ENCODE measurements at regions not wholly inside any gene's neighbourhood (a gene's known extent, or its start where the extent isn't known, plus 50 kb on each side); places are given as distances from the start of the nearest gene placed in this dataset.
A peak's percentile ranks its signal among the peaks of the same experiment; 100 is the strongest.

DNA sequence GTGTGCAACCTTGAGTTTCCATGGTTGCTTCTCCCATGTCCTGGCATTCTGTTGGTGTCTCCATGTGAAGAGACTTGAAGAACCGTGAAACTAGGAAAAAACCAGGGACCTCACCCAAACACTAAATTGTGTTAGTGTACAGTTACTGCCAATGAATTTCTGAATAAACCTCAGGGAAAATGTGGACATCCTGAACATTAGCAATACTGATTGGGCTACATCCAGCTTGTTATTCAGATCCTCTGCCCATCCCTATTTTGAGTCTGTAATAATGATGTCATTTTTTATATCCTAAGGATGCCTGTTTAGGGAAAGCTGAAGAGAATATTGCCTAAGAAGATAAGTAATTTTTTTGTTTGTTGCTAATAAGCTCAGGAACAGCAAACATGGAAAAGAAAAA is 262.7 kb downstream of the TMA16 start:
- DNase-seq: no peak

DNA sequence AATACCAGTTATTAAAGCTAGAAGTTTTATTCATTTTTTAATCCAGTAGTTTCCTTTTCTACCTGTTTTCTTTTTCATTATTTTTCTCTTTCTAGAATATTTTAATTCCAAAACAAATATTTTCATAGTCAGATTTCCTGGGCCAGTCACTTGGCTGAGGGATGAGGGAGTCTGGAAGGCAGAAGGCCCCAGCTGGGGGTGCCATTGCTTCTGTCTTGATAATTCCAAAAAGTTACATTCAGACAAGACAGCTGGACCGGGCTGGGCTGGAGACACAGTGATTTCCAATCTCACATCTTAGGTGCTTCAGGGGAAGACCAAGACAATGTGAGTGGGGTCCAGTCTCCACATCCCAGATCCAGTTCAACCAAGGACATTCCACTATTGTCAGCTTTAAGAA is 263.5 kb downstream of the TMA16 start:
- peak in 3 of 56 donors; percentile 6 to 25 (median 8) for DNase-seq

DNA sequence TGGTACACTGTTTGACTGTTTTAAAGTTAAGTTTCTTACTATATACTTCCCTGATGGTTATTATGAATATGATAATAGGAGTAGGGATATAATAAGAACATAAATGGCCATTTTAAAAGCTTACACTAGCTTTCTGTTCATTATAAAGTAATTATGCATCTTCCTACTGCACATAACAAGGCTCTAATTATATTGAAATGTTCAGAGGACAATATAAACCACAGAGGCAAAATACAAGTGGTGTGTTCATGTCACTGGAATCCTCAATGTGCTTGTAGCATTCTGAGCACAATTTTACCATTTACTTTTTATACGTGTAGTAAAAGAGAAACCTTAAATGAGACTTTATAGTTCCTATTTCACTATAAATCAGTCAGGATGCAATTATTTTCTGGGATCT is 268.3 kb downstream of the TMA16 start:
- DNase-seq: no peak

DNA sequence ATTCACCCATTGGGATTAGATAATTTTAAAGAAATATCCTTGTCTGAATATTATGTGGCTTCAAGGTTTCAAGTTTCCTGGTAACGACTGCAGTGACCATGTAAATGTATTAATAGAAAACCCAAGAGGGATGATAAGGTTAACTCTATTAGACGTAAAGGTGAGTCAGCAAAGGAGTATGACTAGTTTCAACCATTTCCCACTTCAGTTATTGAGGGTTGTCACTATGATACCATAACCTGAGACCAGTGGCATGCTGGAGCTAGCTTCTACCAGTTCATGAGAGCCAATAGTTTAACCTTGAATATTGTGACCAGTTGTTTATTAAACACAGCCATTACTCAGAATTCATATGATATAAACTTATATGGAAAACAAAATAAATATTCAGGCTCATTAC is 270.1 kb downstream of the TMA16 start:
- no peak for DNase-seq

DNA sequence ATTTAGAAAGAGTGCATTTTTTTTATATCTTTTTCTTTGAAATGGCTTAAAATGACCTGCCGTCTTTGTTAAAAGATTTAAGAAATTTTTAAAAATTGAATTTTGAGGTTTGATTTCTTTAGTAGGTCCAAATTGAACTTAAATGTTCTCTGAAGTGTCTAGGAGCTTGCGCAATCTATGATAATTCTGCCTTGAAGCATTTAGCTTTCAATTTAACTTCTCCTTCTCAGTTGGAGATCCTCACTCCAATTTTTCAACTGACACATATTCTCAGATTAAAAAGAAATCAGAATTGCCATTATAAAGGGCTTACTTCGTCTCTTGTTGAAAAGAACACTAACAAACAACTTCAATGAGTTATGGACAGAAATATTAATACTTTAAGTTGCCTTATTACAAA is 273.5 kb downstream of the TMA16 start:
- no peak for DNase-seq

DNA sequence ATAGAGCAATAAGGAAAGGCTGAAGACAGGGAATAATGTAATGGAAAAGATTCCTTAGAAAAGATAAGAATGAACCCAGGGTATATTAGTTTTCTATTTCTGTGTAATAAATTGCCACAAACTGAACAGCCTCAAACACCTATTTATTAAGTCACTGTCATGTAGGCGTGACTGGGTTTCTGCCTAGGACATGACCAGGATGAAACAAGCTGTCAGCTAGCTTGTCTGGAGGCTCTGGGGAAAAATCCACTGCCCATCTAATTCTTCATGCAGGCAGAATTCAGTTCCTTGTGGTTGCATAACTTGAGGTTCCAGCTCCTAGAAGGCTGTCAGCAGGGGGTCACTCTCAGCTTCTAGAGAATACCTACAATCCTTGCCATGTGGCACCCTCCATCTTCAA is 277.7 kb downstream of the TMA16 start:
- no peak for DNase-seq

DNA sequence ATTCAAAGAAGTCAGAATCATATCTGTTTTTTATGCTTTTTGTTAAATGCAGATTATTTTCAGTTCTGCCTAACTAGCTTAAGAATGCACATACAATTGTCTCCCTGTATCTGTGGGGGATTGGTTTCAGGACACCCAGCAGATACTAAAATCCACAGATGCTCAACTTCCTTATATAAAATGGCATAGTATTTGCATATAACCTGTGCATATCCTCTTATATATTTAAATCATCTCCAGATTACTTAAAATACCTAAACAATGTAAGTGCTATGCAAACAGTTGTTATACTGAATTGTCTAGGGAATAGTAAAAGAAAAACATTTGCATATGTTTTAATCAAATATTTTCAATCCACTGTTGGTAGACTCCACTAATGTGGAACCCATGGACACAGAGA is 279.4 kb downstream of the TMA16 start:
- no peak for DNase-seq

DNA sequence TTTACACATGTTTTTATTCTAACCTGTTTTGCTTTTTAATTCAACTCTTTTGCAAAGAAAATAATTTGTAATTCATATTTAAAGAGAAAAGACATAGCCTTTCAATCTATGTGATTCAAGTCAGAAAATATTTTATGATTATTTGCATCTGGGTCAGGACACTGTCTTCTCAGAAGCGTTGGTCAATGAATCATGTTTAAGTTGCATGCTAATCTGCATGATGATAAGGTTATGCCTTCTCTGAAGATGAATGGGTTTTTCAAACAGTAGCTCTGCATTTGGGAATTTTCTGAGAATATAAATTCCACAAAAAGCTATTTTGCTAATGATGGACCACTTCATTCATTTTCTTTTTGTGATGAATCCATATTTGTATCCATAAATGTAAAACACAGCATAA is 282.5 kb downstream of the TMA16 start:
- DNase-seq: no peak

DNA sequence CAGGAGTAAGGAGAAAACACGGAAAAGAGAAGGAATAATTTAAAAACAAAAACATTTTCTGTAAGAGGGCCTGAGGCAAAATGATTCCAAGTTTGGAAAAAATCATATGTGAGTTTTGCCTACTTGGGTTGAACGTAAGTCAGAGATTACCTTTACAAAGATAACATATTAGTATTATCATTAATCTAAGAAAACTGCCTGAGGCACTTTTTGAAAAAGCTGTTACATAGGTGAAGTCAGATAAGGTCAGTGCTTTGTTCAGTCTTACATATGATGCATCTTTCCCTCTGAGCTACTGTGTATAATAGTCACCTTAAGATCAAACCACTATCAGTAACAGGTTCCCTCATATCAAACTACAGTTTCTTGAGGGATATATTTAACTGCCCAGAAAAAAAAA is 287.2 kb downstream of the TMA16 start:
- DNase-seq: no peak

DNA sequence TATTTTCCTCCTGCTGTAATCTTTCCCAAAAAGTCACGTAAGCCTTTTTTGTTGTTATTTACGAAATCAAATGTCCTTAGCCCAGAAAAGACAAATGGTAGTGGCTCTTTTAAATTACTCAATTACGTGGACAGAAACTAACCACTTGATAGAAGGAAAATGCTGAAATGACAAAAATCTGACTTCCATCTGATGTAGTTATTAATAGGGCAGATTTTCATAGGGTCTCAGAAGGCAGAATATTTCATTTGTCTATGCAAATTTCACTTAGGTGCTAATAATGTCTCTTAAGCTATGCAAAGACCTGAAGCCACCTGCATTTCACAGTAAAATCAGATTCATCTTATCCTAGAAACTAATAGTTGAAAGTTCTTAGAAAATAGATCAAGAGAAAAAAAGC is 295.7 kb downstream of the TMA16 start:
- no peak for DNase-seq

DNA sequence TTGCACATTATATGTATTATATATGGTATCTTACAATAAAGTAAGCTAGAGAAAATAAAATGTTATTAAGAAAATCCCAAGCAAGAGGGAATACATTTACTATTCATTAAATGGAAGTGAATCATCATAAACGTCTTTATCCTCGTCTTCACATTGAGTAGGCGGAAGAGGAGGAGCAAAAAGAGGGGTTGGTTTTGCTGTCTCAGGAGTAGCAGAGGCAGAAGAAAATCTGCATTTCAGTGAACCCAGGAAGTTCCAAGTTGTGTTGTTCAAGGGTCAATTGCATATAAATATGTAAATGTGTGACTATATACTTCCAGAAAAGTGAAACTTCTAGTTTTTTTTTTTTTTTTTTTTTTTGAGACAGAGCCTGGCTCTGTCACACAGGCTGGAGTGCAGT is 301.4 kb downstream of the TMA16 start:
- DNase-seq: no peak

DNA sequence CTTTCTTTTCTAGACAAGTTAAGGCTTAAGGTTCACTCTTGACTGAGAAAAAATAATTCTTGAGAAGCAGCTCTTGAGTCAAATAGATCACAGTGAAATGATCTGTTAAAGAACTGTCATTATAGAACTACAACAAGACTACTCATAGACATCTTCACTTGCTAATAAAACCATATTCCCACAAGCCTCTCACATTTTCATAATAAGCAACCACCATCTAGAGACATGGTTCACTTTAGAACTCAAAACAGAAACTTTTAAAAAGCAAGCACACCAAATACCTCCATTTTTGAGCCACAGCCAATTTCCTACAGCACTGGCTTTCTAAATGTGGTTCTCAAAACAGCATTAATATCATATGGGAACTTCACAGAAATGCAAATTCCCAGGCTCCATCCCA is 309.5 kb downstream of the TMA16 start:
- DNase-seq: no peak

DNA sequence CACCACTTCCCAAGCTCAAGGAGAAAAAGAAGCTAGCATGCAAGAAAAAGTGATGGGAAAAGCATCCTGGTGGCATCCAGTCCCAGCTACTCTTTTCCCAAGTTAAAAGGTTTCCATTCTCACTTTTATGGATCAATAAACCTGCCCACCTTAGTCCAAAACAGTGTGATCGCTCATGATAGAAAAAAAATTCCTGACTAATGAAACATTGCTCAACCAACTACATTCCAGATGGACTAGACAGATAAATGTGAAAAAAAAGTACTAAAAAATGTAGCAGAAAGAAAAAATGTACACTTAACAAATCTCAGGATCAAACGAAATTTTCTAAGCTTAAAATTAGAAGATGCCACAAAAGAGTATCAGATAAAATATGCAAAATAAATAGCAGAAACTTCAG is 312.2 kb downstream of the TMA16 start:
- DNase-seq: no peak

DNA sequence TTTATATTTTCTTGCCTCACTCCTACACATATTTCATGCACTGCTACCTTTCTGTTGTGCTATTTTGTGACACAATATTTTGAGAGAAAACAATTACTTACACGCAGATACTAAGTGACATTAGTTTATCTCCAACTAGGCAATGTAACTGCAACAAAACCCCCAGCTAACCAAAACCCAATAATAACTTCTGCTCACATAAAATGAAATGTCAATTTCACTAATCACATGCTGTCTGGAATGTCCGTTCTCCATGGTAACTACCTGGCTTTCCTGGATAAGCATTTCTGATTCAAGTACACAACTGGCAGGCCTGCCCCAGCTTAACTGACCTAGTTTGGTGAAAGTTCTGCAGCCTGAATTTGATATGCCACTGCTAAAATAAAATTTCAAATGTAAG is 313.5 kb downstream of the TMA16 start:
- no peak for DNase-seq

DNA sequence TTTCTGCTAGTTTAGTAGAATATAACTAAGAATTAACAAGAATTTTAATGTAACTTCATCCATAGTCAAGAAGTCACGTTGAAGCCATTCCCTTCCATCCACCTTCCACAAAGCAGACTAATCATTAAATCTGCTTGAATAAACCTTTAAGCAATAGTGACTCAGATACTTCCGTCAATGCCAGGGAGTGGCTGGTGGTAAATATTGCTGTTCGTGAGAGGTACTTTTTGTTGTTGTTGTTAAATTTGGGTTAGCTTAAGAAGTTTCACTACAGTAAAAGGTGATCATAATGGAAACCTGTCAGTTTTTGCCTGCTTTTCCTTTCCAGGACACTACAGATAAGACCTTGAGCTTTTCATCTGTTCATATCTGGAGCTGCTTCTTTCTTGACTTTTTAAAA is 316.3 kb downstream of the TMA16 start:
- DNase-seq: no peak

DNA sequence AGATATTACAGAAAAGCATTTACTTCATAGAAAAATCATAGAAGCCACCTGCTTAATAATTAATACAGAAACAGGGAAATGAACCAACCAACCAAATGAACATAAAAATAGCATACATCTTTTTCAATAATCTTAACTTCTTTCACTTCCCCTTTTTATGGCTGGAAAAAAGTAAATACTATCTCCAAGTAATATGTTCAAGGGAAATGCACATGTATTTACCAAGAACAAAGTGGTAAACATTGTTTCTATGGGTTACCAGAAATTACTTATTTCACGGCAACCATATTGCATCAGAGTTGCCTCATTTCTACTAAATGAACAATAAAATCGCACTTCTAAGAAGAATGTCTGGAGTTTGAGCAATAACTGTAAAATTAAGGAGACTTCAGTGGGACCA is 321.3 kb downstream of the TMA16 start:
- no peak for DNase-seq

DNA sequence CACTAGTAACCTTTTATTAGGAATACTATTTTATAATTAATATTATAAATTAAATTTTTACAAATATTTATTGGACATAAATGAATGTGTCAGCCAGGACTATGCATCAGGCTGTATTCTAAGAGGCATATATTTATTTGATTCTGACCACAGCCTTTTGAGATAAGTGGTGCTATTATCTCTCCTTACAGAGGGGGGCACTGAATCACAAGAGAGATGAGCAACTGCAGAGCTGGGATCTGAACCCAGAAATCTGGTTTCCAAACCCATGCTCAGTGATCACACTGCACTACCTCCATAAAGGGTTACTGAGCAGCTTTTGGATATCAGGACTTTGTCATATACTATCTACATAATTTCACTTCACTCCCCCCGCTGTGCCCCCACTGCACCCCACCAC is 322.0 kb downstream of the TMA16 start:
- no peak for DNase-seq

DNA sequence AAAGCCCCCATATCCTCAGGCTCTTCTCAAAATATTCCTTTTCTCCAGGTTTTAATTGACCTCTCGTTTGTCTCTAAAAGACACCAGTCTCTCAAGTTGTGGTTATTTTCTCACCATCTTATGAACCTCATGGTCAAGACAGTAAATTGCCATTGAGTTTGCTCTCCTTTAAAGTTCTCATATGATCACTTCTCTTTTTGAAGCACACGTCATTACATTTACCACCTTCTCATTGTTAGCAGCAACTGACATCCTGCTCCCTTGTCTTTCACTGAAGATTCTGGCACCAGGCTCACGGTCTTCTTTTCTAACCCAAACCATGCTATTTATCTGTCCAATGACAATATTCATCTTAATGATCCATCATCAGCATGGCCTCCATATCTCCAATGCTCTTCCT is 324.2 kb downstream of the TMA16 start:
- no peak for DNase-seq

DNA sequence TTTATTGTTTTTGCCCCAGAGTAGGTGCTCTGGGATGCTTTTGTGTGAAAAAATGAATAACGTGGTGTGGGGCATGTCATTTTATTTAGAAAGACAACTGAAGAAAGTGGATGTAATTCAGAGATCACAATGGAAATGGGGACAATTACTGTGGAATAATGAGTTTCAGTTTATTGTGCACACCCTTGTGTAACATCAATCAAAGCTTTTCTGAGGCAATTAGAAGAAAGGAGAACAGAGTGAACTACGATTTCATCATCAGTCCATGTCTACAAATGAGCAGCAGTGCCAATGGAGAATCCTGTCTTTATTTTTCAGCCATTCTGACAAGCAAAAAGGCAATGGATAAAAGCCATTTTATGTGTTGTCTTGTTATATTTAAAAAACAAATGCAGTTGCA is 339.2 kb downstream of the TMA16 start:
- no peak for DNase-seq

DNA sequence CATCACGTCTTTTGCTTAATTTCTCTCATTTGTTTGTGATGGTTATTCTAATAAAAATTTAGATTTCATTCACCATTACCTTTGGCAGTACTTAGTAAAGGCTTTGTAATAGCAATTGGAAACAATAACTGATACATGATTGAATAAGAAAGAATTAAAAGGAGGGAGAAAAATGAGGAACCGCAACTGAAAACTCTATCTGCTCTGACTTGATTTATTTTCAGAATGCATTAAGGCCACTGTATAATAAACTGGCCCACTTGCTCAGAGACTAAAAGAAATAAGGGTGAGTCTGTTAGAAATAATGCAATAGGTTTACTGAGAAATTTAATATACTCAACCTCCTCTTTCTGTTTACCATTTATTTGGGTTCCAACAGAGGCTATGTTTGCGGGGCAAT is 351.5 kb downstream of the TMA16 start:
- no peak for DNase-seq

DNA sequence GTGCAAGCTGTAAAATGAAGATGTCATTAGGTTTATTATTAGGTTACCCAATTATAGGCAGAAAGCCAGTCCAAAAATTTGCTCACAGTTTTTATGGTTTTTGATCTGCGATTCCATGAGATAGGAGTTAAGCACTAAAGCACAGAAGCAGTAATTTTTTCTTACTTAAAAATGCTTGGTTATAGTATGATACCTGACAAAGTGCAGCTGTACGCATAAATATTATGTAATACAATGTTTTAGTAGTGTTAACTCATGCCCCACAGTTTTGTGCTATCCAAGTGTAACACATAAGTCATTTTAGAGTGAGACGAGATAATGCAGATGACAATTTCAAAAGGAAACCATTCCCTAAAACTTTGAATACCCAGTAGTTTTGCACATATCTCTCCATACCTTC is 357.8 kb downstream of the TMA16 start:
- DNase-seq: no peak

DNA sequence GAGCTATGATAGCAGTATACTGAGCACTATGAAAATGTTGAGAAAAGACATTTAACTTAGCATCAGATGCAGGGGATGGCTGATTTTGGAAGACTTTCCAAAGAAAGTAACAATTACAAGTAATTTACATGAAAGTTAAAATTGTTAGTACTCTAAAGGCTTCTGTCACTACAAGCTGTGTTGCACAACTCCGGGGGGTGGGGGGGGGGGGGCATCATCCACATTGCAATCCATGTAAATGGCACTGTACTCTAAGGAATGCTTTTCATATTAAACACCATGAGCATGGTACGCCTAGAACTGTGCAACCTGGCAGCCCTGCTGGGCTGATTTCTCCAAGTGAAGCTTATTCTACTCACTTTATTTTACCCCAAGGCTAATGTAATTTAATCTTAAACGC is 363.4 kb downstream of the TMA16 start:
- DNase-seq: no peak

DNA sequence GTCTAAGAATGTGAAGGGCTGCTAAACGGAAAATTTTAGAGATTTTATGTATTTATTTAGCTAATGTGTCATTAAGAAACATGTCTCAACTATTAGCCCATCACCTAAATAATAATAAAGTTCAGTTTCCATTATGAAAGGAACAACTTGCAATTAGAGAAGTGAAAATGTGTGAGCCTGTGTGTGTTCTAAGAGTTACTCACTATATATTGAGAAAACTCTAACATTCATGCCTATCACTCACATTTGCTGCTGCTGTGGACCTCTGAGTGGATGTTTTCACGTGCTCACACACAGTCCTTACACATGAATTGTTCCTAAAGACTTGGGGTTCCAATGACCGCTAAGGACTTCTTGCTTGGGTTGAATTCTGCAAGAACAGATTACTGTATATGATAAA is 364.0 kb downstream of the TMA16 start:
- DNase-seq: no peak

DNA sequence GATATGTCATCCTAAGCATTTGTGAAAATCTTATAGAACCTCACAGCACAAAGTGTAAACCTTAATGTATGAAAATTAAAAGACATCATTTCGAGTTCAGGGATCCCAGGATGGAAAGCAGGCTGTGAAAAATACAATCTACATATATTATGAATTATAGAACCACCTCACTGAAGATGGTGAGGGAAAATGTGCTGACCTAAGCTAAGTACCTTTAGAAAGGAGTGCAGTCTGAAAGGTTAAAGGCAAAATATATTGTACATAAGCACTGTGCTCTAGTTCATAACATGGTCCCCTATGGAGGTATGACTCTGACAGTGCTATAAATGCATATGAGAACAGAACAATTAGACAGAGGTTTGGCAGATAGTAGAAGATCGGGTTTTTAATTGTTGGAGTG is 368.6 kb downstream of the TMA16 start:
- DNase-seq: no peak

DNA sequence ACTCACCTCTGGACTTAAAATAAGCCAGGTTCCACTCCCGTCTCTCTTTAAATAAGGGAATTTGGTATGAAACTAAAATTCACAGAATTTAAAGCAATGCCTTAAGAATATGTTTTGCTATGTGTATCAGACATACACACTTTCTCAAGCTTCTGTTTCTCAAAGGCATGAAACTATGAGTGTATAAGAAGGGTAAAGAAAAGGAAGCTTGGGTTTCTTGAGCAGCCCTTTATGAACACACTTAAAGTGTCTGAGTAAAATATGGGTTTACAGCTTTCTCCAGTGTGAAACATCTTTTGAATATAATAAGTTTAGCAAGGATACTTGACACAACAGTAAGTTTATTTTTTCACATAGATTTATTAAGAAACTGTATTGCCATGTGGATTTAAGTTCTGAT is 370.5 kb downstream of the TMA16 start:
- DNase-seq: no peak

Measured in amygdala (tissue), 56 donors.